Caco-2 (cell line): ENCODE measurements at regions not wholly inside any gene's neighbourhood (a gene's known extent, or its start where the extent isn't known, plus 50 kb on each side); places are given as distances from the start of the nearest gene placed in this dataset.

Source experiments
- BruUV-seq: library from RNA; stranded (reverse); fragments of 400-500 nt; replicated peaks from 2 replicates; lab custom pipeline; 2021; lab: Mats Ljungman, UMichigan
- CTCF ChIA-PET: fragments of 300-600 bp; sonication (Branson Sonifier 250); formaldehyde crosslinking; loops from one replicate; lab custom pipeline; 2022; ENCODE audit warnings: antibody characterized with exemption; lab: Charles Lee
- POLR2A ChIA-PET: fragments of 300-600 bp; sonication (Branson Sonifier 250); formaldehyde crosslinking; loops from one replicate; lab custom pipeline; 2022; ENCODE audit warnings: antibody characterized with exemption; lab: Charles Lee
- DNase-seq, 2 experiments: peaks; one replicate each; pipeline versions ENCODE4 v3.0.0 to v3.0.0-alpha.2; 2020 to 2022
- H3K27me3 ChIP-seq: replicated peaks from 2 replicates; pipeline ENCODE4 v1.6.0; 2011; ENCODE audit warnings: low read length; ENCODE audit not compliant: control insufficient read depth, insufficient read depth
- H3K36me3 ChIP-seq: 2 replicates; pipeline ENCODE4 v1.5.1; 2011; ENCODE audit warnings: low read length; ENCODE audit not compliant: control insufficient read depth, insufficient read depth
- H3K4me1 ChIP-seq: fragments of 250-450 bp; sonication (Bioruptor Pico); 2 replicates; pipeline ENCODE4 v1.5.1; 2020; ENCODE audit warnings: mild to moderate bottlenecking
- H3K4me3 ChIP-seq: 2 replicates; pipeline ENCODE4 v1.5.1; 2011; ENCODE audit warnings: low read depth, mild to moderate bottlenecking, control low read depth, low read length
- H3K9me3 ChIP-seq: fragments of 250-450 bp; sonication (Bioruptor Pico); 2 replicates; pipeline ENCODE4 v1.5.1; 2020; ENCODE audit warnings: mild to moderate bottlenecking, moderate library complexity
- H3K27ac Mint-ChIP-seq: one replicate; pipeline ENCODE4 v1.8.0; 2022; ENCODE audit warnings: mixed read lengths; ENCODE audit not compliant: unreplicated experiment
- H3K27me3 Mint-ChIP-seq: one replicate; pipeline ENCODE4 v1.8.0; 2022; ENCODE audit warnings: mixed read lengths; ENCODE audit not compliant: insufficient read depth, unreplicated experiment
- H3K36me3 Mint-ChIP-seq: one replicate; pipeline ENCODE4 v1.8.0; 2022; ENCODE audit warnings: mild to moderate bottlenecking, mixed read lengths; ENCODE audit not compliant: insufficient read depth, unreplicated experiment
- H3K4me1 Mint-ChIP-seq: one replicate; pipeline ENCODE4 v1.8.0; 2022; ENCODE audit warnings: low read depth, mixed read lengths; ENCODE audit not compliant: unreplicated experiment
- H3K4me3 Mint-ChIP-seq: one replicate; pipeline ENCODE4 v1.8.0; 2022; ENCODE audit warnings: mild to moderate bottlenecking, moderate library complexity, mixed read lengths; ENCODE audit not compliant: unreplicated experiment
- H3K9me3 Mint-ChIP-seq: one replicate; pipeline ENCODE4 v1.8.0; 2022; ENCODE audit warnings: mixed read lengths; ENCODE audit not compliant: unreplicated experiment
- intact Hi-C: fragments of 100-400 bp; cut with micrococcal nuclease; formaldehyde crosslinking; loops from one replicate; pipeline ENCODE4 v1.10.0; 2022; ENCODE audit not compliant: unreplicated experiment
- TF ChIP-seq, protein P1 (sequence below), 2 experiments: fragments of 200-600 bp in 1 of 2; IDR thresholded peaks; 1 replicate in 1 of 2; 2 replicates in 1 of 2; pipeline versions ENCODE4 v1.5.1 to v1.8.0; 2011 to 2022; ENCODE audit warnings: antibody characterized with exemption in 1 of 2, control low read depth in 1 of 2, inconsistent platforms in 1 of 2, low read depth in 1 of 2, low read length in 1 of 2, mild to moderate bottlenecking in 1 of 2, moderate library complexity in 1 of 2; ENCODE audit not compliant: insufficient read depth in 1 of 2, severe bottlenecking in 1 of 2, unreplicated experiment in 1 of 2

- H3K9me3 ChIP-seq = no peaks in the 10 kb centered on the region
- peaks cover 8% of the 10 kb centered on the region for H3K4me1 Mint-ChIP-seq
Observed at GRCh38 chrX:45715748-45716147, 515.1 kb upstream of the DIPK2B start.

GRCh38 chrX:45714866-45715265 lies 514.2 kb upstream of the DIPK2B start:
- H3K36me3 ChIP-seq = no peaks in the 10 kb centered on the region
- no peaks in the 10 kb centered on the region for H3K27me3 Mint-ChIP-seq
- ChIA-PET CTCF (no interaction called here), POLR2A (no interaction called here)
- H3K27ac Mint-ChIP-seq = no peak overlapping the region
- TF ChIP-seq, protein P1, sequence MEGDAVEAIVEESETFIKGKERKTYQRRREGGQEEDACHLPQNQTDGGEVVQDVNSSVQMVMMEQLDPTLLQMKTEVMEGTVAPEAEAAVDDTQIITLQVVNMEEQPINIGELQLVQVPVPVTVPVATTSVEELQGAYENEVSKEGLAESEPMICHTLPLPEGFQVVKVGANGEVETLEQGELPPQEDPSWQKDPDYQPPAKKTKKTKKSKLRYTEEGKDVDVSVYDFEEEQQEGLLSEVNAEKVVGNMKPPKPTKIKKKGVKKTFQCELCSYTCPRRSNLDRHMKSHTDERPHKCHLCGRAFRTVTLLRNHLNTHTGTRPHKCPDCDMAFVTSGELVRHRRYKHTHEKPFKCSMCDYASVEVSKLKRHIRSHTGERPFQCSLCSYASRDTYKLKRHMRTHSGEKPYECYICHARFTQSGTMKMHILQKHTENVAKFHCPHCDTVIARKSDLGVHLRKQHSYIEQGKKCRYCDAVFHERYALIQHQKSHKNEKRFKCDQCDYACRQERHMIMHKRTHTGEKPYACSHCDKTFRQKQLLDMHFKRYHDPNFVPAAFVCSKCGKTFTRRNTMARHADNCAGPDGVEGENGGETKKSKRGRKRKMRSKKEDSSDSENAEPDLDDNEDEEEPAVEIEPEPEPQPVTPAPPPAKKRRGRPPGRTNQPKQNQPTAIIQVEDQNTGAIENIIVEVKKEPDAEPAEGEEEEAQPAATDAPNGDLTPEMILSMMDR (IDR thresholded peaks at IDR 0.05; ENCODE audit: insufficient read depth in 1 of 2, low read depth in 1 of 2, low read length in 1 of 2, severe bottlenecking in 1 of 2, unreplicated experiment in 1 of 2) = no peak
- no peak for DNase-seq
- no peaks in the 10 kb centered on the region for H3K36me3 Mint-ChIP-seq
- H3K27me3 ChIP-seq = no peaks in the 10 kb centered on the region
- no peak overlapping the region for H3K4me3 Mint-ChIP-seq
- H3K4me1 ChIP-seq = no peaks in the 10 kb centered on the region
- intact Hi-C loops = no loop called here
- H3K4me1 Mint-ChIP-seq = peaks cover 8% of the 10 kb centered on the region
- no TSS peak for BruUV-seq
- no peak overlapping the region for H3K4me3 ChIP-seq
- H3K9me3 Mint-ChIP-seq = no peaks in the 10 kb centered on the region
- H3K9me3 ChIP-seq = no peaks in the 10 kb centered on the region

More at GRCh38 chrX:45715748-45716147, 515.1 kb upstream of the DIPK2B start:
- H3K4me3 ChIP-seq = no peak overlapping the region
- Mint-ChIP-seq H3K9me3 (no peaks in the 10 kb centered on the region), H3K27ac (no peak overlapping the region), H3K36me3 (no peaks in the 10 kb centered on the region), H3K4me3 (no peak overlapping the region), H3K27me3 (no peaks in the 10 kb centered on the region)
- BruUV-seq = no TSS peak
- intact Hi-C loops = no loop called here
- H3K4me1 ChIP-seq = no peaks in the 10 kb centered on the region
- no peaks in the 10 kb centered on the region for H3K27me3 ChIP-seq
- CTCF ChIA-PET = no interaction called here
- DNase-seq = no peak
- H3K36me3 ChIP-seq = no peaks in the 10 kb centered on the region
- TF ChIP-seq, protein P1 (IDR thresholded peaks at IDR 0.05; ENCODE audit: insufficient read depth in 1 of 2, low read depth in 1 of 2, low read length in 1 of 2, severe bottlenecking in 1 of 2, unreplicated experiment in 1 of 2) = no peak
- POLR2A ChIA-PET = no interaction called here

- H3K9me3 Mint-ChIP-seq = no peaks in the 10 kb centered on the region
- POLR2A ChIA-PET = no interaction called here
- no peak overlapping the region for H3K4me3 Mint-ChIP-seq
- intact Hi-C loops = no loop called here
- H3K27me3 Mint-ChIP-seq = no peaks in the 10 kb centered on the region
- no peaks in the 10 kb centered on the region for H3K36me3 Mint-ChIP-seq
- TF ChIP-seq, protein P1 (IDR thresholded peaks at IDR 0.05; ENCODE audit: insufficient read depth in 1 of 2, low read depth in 1 of 2, low read length in 1 of 2, severe bottlenecking in 1 of 2, unreplicated experiment in 1 of 2) = no peak
- CTCF ChIA-PET = no interaction called here
- peaks cover 8% of the 10 kb centered on the region for H3K4me1 Mint-ChIP-seq
- Histone ChIP-seq H3K4me1 (no peaks in the 10 kb centered on the region), H3K27me3 (no peaks in the 10 kb centered on the region), H3K9me3 (no peaks in the 10 kb centered on the region), H3K36me3 (no peaks in the 10 kb centered on the region), H3K4me3 (no peak overlapping the region)
- no peak for DNase-seq
- no TSS peak for BruUV-seq
- no peak overlapping the region for H3K27ac Mint-ChIP-seq
Observed at GRCh38 chrX:45712067-45712466, 511.4 kb upstream of the DIPK2B start.
